ENCODE measurements at regions not wholly inside any gene's neighbourhood (a gene's known extent, or its start where the extent isn't known, plus 50 kb on each side); places are given as distances from the start of the nearest gene placed in this dataset.
"Not testable (repeated sequence)": the region's sequence is repeated elsewhere in the genome, so short reads cannot be mapped to it uniquely, and the experiment has no call there.

DNA sequence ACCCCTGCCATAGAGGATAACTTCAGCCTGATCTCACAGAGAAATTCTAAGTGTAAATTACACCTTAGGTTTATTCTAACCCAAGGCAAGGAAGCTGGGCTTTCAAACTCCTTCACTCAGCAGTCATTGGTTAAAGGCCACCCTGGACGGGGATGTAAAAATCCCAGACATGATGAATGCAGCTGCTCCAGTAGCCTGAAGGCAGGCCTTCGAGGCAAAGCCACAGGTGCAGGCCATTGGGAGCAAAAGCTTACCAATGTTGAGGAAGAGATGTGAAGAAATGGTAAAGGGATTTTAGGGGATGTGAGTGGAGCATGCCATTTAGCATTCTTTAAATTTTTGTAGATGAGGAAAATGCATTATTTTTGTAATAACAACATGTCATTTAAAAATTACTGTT lies 514.4 kb downstream of the XYLT1 start:
- no peak for DNase-seq

DNA sequence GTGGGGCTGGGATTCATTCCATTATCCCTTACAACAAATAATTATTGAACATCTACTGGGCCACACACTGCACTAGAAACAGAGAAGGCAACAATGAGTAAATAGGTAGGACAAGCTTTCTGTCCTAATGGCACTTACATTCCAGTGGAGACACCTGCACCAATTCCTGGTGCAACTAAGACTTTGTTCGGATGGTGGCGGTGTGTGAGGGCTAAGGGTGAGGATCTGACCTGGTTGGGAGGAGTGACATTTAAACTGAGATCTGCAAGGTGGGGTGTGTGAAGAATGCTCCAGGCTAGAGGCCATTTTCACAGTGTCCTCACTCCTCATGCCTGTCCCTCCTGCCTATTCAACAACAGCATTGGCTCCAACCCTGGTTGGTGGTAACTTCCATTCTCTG lies 510.0 kb downstream of the XYLT1 start:
- DNase-seq = no peak

GRCh38 chr16:16966439-16966838 lies 504.3 kb downstream of the XYLT1 start:
- DNase-seq = no peak

DNA sequence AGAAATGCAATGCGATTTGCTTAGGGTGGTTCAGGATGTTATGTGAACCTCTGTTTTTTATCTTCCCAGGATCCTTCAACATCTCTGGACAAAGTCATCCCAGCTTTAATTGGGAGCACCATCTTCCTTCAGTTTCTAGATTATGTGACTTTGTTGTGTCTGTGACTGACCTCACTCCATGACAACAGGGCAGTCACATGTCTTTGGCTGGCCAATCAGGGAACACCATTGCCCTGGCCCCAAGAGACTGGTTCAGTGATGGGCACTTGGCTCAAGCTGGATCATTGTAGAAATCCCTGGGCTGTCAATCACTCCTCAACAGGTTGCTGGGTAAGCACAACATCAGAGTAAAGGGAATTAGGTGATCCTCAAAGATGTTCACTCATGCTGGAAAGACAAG lies 499.7 kb downstream of the XYLT1 start:
- no peak for DNase-seq

- DNase-seq = no peak
Observed at GRCh38 chr16:16972831-16973230, 497.9 kb downstream of the XYLT1 start.

- no peak for DNase-seq
Observed at GRCh38 chr16:16973707-16974591, 496.8 kb downstream of the XYLT1 start.

- DNase-seq = no peak
Observed at GRCh38 chr16:16982614-16983013, 488.1 kb downstream of the XYLT1 start.

- DNase-seq = no peak
Observed at GRCh38 chr16:16983582-16983981, 487.2 kb downstream of the XYLT1 start.

DNA sequence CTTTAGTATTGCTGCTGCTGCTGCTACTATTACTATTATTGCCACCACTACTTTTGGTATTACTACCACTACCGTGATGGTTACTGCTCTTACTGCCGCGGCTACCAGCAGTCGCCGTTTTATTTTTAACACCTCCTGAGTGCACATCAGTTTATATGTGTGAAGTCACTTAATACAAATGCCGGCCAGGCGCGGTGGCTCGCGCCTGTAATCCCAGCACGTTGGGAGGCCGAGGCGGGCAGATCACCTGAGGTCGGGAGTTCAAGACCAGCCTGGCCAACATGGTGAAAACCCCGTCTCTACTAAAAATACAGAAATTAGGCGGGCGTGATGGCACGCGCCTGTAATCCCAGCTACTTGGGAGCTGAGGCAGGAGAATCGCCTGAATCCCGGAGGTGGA lies 486.7 kb downstream of the XYLT1 start:
- not testable (repeated sequence) for DNase-seq

DNA sequence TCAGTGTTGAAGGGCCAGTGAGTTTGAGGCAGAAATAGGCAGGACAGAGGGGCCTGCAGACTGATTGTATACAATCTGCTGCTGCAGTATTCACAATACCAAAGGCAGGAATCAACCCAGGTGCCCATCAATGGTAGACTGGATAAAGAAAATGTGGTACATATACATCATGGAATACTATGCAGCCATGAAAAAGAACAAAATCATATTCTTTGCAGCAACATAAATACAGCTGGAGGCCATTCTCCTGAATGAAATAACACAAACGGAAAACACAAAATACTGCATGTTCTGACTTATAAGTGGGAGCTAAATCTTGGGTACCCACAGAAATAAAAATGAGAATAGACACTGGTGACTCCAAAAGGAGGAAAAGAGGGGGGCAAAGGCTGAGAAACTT lies 485.1 kb downstream of the XYLT1 start:
- no peak for DNase-seq

DNA sequence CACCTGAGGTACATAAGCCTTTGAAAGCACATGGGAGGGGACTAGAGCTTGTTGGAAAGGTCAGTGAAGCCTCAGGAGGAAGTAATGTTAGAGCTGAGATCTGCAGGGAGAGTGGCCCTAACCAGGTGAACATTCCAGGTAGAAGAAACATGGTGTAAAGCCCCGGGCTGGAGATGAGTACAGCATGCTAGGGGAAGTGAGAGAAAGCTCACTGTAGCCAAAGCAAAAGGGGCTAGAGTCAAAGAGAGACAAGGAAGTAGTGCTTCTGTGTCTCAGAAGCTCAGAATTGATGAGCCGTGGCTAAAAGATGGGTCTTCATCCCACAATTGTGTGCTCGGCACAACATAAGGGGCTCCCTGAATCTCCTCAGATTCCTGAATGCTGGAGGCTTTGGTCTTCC lies 481.8 kb downstream of the XYLT1 start:
- DNase-seq = no peak

DNA sequence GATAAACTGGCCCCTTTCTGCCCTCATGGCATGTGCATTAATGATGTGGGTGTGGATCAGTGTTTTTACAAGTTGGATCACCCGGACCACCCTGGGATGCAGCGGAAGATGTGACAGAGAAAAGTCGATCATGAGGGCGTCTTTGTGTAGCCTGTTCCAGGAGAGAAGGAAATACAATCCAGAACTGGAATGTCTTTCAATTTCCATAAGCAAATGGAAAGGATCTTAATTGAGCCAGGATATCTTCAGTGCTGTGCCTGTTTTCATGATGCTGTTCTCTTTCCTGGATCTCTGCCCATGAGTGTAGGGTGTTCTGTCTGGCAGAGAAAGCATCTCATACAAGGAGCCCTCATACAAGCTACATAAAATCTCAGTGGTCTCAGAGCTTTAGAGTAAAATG lies 481.4 kb downstream of the XYLT1 start:
- DNase-seq = no peak

GRCh38 chr16:16991711-16992110 lies 479.0 kb downstream of the XYLT1 start:
- DNase-seq = no peak

- DNase-seq = peak; percentile 7 to 19
Observed at GRCh38 chr16:16992975-16993765, 477.6 kb downstream of the XYLT1 start.

DNA sequence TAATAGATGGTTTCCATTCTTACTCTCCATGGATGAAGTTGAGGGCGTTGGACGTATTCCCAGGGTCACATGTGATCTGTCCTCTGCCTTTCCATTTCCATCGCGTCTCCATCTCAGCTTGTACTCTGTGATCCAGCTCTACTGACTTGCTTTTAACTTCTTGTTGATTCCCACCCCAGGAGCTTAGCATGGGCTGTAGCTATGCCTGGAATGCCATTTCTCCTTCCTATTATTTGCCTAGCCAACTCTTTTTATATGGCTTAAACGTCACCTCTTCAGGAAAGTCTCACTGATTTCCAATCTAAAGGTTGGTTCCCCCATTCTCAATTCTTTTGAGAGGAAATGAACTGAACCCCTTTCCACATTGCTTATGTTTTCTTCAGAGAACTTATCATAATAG lies 475.9 kb downstream of the XYLT1 start:
- no peak for DNase-seq

DNA sequence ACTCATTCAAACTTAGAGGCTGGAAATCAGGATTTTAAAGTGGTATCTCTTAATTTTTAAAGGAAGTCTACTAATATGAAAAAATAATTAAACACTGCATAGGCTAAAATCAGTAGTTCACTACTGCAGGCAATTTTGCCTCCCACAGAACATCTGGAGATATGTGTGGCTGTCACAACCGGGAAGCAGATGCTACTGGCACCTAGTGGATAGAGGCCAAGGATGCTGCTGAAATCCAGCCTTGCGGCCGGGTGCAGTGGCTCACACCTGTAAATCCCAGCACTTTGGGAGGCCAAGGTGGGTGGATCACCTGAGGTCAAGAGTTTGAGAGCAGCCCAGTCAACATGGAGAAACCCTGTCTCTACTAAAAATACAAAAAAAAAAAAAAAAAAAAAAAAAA lies 473.9 kb downstream of the XYLT1 start:
- DNase-seq = no peak

GRCh38 chr16:16997349-16997748 lies 473.4 kb downstream of the XYLT1 start:
- no peak for DNase-seq

- DNase-seq = no peak
Observed at GRCh38 chr16:17001471-17001870, 469.3 kb downstream of the XYLT1 start.

GRCh38 chr16:17002565-17002964 lies 468.2 kb downstream of the XYLT1 start:
- DNase-seq = no peak

DNA sequence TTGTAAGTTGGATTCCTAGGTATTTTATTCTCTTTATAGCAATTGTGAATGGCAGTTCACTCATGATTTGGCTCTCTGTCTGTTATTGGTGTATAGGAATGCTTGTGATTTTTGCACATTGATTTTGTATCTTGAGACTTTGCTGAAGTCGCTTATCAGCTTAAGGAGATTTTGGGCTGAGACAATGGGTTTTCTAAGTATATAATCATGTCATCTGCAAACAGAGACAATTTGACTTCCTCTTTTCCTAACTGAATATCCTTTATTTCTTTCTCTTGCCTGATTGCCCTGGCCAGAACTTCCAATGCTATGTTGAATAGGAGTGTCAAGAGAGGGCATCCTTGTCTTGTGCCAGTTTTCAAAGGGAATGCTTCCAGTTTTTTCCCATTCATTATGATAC lies 464.8 kb downstream of the XYLT1 start:
- DNase-seq = not testable (repeated sequence)

GRCh38 chr16:17011712-17012111 lies 459.0 kb downstream of the XYLT1 start:
- DNase-seq = no peak

- DNase-seq = no peak
Observed at GRCh38 chr16:17013038-17013437, 457.7 kb downstream of the XYLT1 start.

GRCh38 chr16:17014484-17015121 lies 456.2 kb downstream of the XYLT1 start:
- DNase-seq = no peak

- DNase-seq = no peak
Observed at GRCh38 chr16:17015702-17016101, 455.1 kb downstream of the XYLT1 start.
